HG03139 (cell line): ENCODE measurements at regions not wholly inside any gene's neighbourhood (a gene's known extent, or its start where the extent isn't known, plus 50 kb on each side); places are given as distances from the start of the nearest gene placed in this dataset.

Experiments used
- ATAC-seq: cut with Tn5 transposase; IDR thresholded peaks from one replicate; pipeline ENCODE4 v1.9.1; 2021; ENCODE audit not compliant: unreplicated experiment

DNA sequence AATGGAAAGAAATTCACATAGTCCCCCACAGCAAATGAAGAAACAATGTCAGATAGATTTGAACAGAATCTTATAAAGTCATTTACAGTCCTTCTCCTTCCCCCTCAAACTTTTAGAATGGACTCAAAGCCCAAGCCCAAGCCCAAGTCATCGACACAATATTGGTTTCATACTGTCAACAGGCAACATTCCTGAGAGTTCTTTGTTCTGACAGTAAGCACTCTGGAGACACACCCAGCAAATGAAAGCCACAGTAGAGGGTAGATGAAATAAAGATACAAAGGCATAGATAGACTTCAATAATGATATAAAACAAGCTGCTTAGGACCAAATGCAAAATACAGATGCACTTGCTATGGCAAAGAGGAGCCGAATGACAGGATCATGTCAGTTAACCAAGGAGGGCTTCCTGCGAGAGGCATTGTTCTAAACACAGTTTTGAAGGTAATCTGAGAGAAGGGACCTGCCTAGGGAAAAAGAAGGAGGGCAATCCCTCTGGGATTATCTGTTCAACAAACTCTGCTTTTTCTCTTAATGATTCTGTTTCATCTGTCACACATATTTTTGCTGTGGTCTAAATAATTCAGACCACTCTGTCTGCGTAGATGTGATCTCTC, 97.1 kb upstream of the MAP4K3 start:
- no peak for ATAC-seq

GRCh38 chr2:39535636-39536185, 98.6 kb upstream of the MAP4K3 start:
- no peak for ATAC-seq

DNA sequence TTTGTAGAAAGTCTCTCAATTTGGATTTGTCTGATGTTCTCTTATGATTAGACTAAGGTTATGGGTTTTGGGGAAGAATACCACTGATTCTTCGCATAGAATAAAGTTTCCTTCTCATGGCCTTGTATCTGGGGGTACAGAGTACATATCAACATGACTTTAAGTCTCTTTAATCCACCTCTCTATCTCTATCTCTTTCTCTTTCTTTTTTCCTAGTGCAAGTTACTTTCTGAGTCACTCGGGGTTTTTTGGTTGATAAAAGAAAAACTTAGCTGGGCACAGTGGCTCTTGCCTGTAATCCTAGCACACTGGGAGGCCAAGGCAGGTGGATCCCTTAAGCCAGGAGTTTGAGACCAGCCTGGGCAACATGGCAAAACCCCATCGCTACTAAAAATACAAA, 100.1 kb upstream of the MAP4K3 start:
- no peak for ATAC-seq

DNA sequence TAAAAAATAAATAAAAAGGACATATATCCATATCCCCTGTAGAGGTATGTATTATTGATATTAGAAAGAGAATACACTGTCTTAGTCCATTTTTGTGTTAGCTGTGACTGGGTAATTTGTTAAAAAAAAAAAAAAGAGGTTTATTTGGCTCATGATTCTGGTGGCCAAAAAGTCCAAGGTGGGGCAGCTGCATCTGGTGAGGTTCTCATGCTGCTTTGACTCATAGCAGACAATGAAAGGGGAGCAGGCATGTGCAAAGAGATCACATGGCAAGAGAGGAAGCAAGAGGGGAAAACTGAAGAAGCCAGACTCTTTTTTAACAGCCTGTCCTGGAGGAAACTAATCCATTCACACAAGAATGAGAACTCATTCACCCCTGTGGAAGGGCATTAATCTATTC, 101.6 kb upstream of the MAP4K3 start:
- ATAC-seq: no peak

GRCh38 chr2:39540414-39540813, 103.3 kb upstream of the MAP4K3 start:
- no peak for ATAC-seq

DNA sequence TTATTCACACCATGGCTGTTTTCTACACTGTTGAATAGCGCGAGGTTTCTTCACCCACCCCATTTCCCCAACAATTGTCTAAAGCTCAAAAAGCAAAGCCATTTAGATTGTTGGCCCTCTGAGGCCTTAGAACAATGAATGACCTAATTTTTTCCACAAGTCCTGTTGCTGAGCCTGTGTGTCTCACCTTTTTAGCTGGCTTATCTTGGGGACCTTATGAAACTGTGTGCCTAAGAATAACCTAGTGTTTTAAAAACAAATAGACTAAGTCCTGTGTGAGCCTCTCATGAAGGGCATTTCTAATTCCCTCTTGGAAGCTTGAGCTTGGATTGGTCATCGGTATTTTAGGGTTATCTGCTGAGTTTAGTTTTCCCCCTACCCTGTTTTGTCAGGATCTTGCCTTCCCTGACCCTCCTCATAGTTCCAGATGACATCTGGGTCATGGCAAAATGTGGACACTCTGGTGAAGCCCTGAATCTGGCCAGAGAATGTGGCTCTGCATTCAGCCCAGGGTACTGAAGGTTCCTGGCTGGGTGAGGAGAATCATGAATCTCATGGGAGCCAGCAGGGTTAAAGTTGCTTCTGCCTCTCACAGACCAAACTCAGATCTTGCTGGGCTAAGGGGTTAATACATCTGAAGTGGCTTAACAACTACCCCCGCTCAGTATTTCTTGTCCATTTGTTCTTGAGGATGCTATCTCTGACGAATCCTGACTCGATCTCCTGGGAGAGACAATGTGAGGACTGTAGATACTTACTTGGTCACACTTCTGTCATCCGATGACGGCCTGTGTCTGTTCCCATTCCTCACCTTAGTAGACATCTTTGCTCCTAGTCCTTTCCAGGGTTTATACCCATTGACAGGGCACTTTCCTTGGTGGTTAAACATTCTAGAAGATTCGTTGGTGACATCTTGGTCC, 104.2 kb upstream of the MAP4K3 start:
- no peak for ATAC-seq

GRCh38 chr2:39542523-39542922, 105.4 kb upstream of the MAP4K3 start:
- no peak for ATAC-seq

DNA sequence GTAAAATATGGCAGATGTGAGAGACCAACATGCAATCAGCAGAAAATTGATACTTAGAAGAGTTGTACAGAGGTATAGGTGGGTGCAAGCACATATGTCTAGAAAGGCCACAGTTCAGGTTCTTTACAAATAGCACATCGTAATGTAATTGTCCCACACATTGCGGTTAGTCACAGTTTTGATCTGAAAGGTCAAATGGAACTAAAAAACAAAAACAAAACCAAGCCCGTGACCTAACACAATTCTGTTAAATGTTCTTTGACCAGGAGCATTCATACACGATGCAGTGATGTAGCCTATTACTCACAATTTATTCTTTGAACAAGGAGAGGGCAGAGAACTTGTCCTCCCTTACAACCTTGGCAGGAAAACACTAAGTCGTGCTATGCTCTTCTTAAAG, 108.9 kb upstream of the MAP4K3 start:
- no peak for ATAC-seq

- ATAC-seq: no peak
Measured at GRCh38 chr2:39546409-39546808, 109.3 kb upstream of the MAP4K3 start.

- ATAC-seq: no peak
Measured at GRCh38 chr2:39546937-39547336, 109.9 kb upstream of the MAP4K3 start.

- no peak for ATAC-seq
Measured at GRCh38 chr2:39547811-39548719, 111.0 kb upstream of the MAP4K3 start.

DNA sequence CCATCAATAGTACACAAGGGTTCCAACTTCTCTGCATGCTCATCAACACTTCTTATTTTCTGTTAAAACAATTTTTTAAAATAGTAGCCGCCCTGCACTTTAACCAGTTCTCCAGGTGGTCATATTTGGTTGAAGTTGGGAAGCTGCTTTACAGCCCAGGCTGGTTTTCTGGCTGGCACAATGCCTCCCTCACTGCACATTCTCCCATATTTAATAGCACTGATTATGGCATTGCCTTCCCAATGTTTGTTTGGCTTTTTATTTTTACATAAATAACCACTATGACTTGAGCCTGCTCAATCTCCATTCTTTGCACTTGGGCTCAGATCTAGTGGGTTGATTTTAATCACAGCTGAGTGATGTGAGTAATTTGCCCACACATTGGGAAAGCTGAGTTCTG, 111.9 kb upstream of the MAP4K3 start:
- no peak for ATAC-seq

DNA sequence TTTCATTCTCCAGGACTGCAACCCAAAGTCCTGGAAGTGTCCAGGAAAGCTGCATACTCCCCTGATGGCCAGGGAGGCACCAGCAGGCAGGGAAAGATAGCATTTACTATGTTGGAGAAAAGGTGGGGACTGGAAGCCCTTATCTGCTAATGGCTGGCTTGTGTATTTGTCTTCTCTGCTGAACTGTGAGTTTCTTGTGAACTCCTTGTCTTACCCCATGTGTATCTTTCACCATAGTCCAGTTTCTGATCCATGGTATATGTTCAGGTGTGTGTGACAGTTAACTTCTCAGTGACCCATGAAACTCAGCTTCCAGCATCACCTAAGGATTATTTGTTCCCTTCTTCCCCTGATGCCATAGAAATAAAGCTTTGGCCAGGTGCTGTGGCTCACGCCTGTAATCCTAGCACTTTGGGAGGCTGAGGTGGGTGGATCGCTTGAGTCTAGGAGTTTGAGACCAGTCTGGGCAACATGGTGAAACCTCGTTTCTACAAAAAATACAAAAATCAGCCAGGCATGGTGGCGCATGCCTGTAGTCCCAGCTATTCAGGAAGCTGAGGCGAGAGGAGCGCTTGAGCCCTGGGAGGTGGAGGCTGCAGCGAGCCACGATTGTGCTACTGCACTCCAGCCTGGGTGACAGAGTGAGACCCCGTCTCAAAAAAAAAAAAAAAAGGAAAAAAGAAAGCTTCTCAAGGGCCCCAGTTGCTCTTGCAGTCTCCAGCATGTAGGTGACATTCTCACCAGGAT, 112.8 kb upstream of the MAP4K3 start:
- no peak for ATAC-seq

GRCh38 chr2:39550701-39551285, 113.7 kb upstream of the MAP4K3 start:
- ATAC-seq: no peak

GRCh38 chr2:39558906-39559305, 106.8 kb upstream of the TMEM178A start:
- no peak for ATAC-seq

GRCh38 chr2:39563572-39563971, 102.1 kb upstream of the TMEM178A start:
- no peak for ATAC-seq

- no peak for ATAC-seq
Measured at GRCh38 chr2:39567507-39567906, 98.2 kb upstream of the TMEM178A start.

- no peak for ATAC-seq
Measured at GRCh38 chr2:39568116-39568515, 97.6 kb upstream of the TMEM178A start.

GRCh38 chr2:39568561-39569006, 97.1 kb upstream of the TMEM178A start:
- ATAC-seq: no peak

- ATAC-seq: no peak
Measured at GRCh38 chr2:39570130-39570555, 95.6 kb upstream of the TMEM178A start.
